Neural cell (in vitro differentiated cells): ENCODE measurements at regions not wholly inside any gene's neighbourhood (a gene's known extent, or its start where the extent isn't known, plus 50 kb on each side); places are given as distances from the start of the nearest gene placed in this dataset.

Experiments
- EP300 ChIP-seq: fragments of 450-650 bp; conservative IDR thresholded peaks from 2 replicates; pipeline ENCODE4 v1.6.1; 2014; ENCODE audit warnings: antibody characterized with exemption, mild to moderate bottlenecking, moderate library complexity; ENCODE audit not compliant: poor library complexity, severe bottlenecking
- EZH2 ChIP-seq: fragments of 200-600, 300-800 bp; shearing (Covaris generic), sonication (generic); IDR thresholded peaks from 2 replicates; pipeline ENCODE4 v1.6.1; 2014; ENCODE audit warnings: antibody characterized with exemption, low read length, borderline replicate concordance, mild to moderate bottlenecking; ENCODE audit not compliant: insufficient read depth, poor library complexity, severe bottlenecking
- MXI1 ChIP-seq: fragments of 450-650 bp; conservative IDR thresholded peaks from 2 replicates; pipeline ENCODE4 v1.6.1; 2014; ENCODE audit warnings: antibody characterized with exemption, mild to moderate bottlenecking; ENCODE audit not compliant: poor library complexity, severe bottlenecking
- POLR2AphosphoS5 ChIP-seq: IDR thresholded peaks from 2 replicates; pipeline ENCODE4 v1.6.1; 2012
- SMC3 ChIP-seq: fragments of 450-650 bp; conservative IDR thresholded peaks from 2 replicates; pipeline ENCODE4 v1.6.1; 2014; ENCODE audit warnings: antibody characterized with exemption, mild to moderate bottlenecking, moderate library complexity; ENCODE audit not compliant: poor library complexity
- TF ChIP-seq, protein P1 (sequence below): fragments of 450-650 bp; IDR thresholded peaks from 2 replicates; pipeline ENCODE4 v1.5.1; 2014; ENCODE audit warnings: antibody characterized with exemption, mild to moderate bottlenecking, moderate library complexity; ENCODE audit not compliant: poor library complexity, severe bottlenecking

DNA sequence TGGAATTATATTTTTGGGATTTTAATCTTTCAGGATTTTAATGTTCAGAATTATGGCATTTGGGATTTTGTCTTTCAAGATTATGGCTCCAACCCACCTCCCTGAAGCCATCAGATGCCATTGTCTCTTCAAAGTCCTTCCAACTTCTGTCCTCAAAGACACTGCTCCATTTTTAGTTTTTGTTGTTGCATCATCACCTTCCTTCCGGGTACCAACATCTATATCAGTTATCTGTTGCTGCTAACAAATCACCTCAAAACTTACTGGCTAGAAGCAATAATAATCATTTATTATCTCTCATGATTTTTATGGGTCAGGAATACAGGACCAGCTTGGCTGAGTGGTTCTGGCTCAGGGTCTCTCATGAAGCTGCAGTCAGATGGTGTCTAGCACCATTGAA is 138.8 kb upstream of the ZBED5 start:
- no peak for TF ChIP-seq EP300
- no peak for TF ChIP-seq SMC3
- TF ChIP-seq, protein P1, sequence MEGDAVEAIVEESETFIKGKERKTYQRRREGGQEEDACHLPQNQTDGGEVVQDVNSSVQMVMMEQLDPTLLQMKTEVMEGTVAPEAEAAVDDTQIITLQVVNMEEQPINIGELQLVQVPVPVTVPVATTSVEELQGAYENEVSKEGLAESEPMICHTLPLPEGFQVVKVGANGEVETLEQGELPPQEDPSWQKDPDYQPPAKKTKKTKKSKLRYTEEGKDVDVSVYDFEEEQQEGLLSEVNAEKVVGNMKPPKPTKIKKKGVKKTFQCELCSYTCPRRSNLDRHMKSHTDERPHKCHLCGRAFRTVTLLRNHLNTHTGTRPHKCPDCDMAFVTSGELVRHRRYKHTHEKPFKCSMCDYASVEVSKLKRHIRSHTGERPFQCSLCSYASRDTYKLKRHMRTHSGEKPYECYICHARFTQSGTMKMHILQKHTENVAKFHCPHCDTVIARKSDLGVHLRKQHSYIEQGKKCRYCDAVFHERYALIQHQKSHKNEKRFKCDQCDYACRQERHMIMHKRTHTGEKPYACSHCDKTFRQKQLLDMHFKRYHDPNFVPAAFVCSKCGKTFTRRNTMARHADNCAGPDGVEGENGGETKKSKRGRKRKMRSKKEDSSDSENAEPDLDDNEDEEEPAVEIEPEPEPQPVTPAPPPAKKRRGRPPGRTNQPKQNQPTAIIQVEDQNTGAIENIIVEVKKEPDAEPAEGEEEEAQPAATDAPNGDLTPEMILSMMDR, result no peak
- no peak for TF ChIP-seq EZH2
- no peak for TF ChIP-seq MXI1
- TF ChIP-seq POLR2AphosphoS5, result no peak
